H9 (cell line): ENCODE measurements at regions not wholly inside any gene's neighbourhood (a gene's known extent, or its start where the extent isn't known, plus 50 kb on each side); places are given as distances from the start of the nearest gene placed in this dataset.

Experiments used
- DNase-seq: peaks from one replicate; pipeline ENCODE4 v3.0.0-alpha.2; 2017
- H2AFZ ChIP-seq: one replicate; pipeline ENCODE4 v1.6.1; 2013; ENCODE audit warnings: mild to moderate bottlenecking, low read length, control low read depth, moderate library complexity
- H2AK5ac ChIP-seq: 2 replicates; pipeline ENCODE4 v1.6.1; 2013; ENCODE audit warnings: low read length, control low read depth, mixed read lengths; ENCODE audit not compliant: insufficient read length
- H2BK120ac ChIP-seq: one replicate; pipeline ENCODE4 v1.6.1; 2013; ENCODE audit warnings: low read depth, mild to moderate bottlenecking, low read length, control low read depth, inconsistent platforms; ENCODE audit not compliant: poor library complexity, severe bottlenecking
- H2BK12ac ChIP-seq: 2 replicates; pipeline ENCODE4 v1.6.1; 2013; ENCODE audit warnings: low read length, control low read depth, mixed read lengths, low read depth; ENCODE audit not compliant: insufficient read length
- H2BK15ac ChIP-seq: 2 replicates; pipeline ENCODE4 v1.6.1; 2013; ENCODE audit warnings: low read depth, low read length, control low read depth
- H2BK20ac ChIP-seq: one replicate; pipeline ENCODE4 v1.6.1; 2013; ENCODE audit warnings: low read depth, mild to moderate bottlenecking, low read length, control low read depth, inconsistent platforms; ENCODE audit not compliant: poor library complexity, severe bottlenecking
- H2BK5ac ChIP-seq: 2 replicates; pipeline ENCODE4 v1.6.1; 2013; ENCODE audit warnings: low read length, control low read depth, mixed read lengths; ENCODE audit not compliant: insufficient read length
- H3K14ac ChIP-seq: 2 replicates; pipeline ENCODE4 v1.6.1; 2013; ENCODE audit warnings: low read length, control low read depth; ENCODE audit not compliant: insufficient read depth
- H3K18ac ChIP-seq: 2 replicates; pipeline ENCODE4 v1.6.1; 2013; ENCODE audit warnings: low read depth, mild to moderate bottlenecking, mixed read lengths, low read length, control low read depth; ENCODE audit not compliant: insufficient read length
- H3K23ac ChIP-seq: 2 replicates; pipeline ENCODE4 v1.6.1; 2013; ENCODE audit warnings: low read length, control low read depth, mixed read lengths, low read depth; ENCODE audit not compliant: insufficient read length
- H3K23me2 ChIP-seq: 2 replicates; pipeline ENCODE4 v1.6.1; 2013; ENCODE audit warnings: low read depth, mild to moderate bottlenecking, mixed read lengths, low read length, control low read depth; ENCODE audit not compliant: insufficient read length, poor library complexity, severe bottlenecking
- H3K27ac ChIP-seq: 2 replicates; pipeline ENCODE4 v1.5.1; 2013; ENCODE audit warnings: low read length, control low read depth, mixed read lengths, low read depth; ENCODE audit not compliant: insufficient read length
- H3K27me3 ChIP-seq: 2 replicates; pipeline ENCODE4 v1.6.1; 2013; ENCODE audit warnings: low read length, control low read depth, inconsistent platforms; ENCODE audit not compliant: insufficient read depth
- H3K4ac ChIP-seq: 2 replicates; pipeline ENCODE4 v1.6.1; 2013; ENCODE audit warnings: low read depth, mild to moderate bottlenecking, control low read depth, inconsistent platforms, low read length, moderate library complexity
- H3K4me1 ChIP-seq: 2 replicates; pipeline ENCODE4 v1.6.1; 2013; ENCODE audit warnings: low read length, control low read depth, inconsistent platforms; ENCODE audit not compliant: insufficient read depth
- H3K4me2 ChIP-seq: 2 replicates; pipeline ENCODE4 v1.6.1; 2013; ENCODE audit warnings: low read length, control low read depth, mixed read lengths; ENCODE audit not compliant: insufficient read length, insufficient read depth
- H3K56ac ChIP-seq: 2 replicates; pipeline ENCODE4 v1.6.1; 2013; ENCODE audit warnings: low read depth, mild to moderate bottlenecking, mixed read lengths, low read length, control low read depth; ENCODE audit not compliant: insufficient read length
- H3K79me1 ChIP-seq: 2 replicates; pipeline ENCODE4 v1.6.1; 2013; ENCODE audit warnings: low read depth, mild to moderate bottlenecking, moderate library complexity, low read length, control low read depth, inconsistent platforms; ENCODE audit not compliant: insufficient read depth, poor library complexity, severe bottlenecking
- H3K79me2 ChIP-seq: 2 replicates; pipeline ENCODE4 v1.6.1; 2013; ENCODE audit warnings: low read length, control low read depth, inconsistent platforms; ENCODE audit not compliant: insufficient read depth
- H3K9ac ChIP-seq: 2 replicates; pipeline ENCODE4 v1.6.1; 2013; ENCODE audit warnings: low read length, control low read depth, mixed read lengths; ENCODE audit not compliant: insufficient read length; ENCODE audit errors: extremely low read depth
- H3K9me3 ChIP-seq: one replicate; pipeline ENCODE4 v1.6.1; 2013; ENCODE audit warnings: low read depth, low read length, inconsistent platforms; ENCODE audit not compliant: control insufficient read depth
- H3T11ph ChIP-seq: one replicate; pipeline ENCODE4 v1.6.1; 2013; ENCODE audit warnings: mild to moderate bottlenecking, low read length, control low read depth, inconsistent platforms
- H4K20me1 ChIP-seq: one replicate; pipeline ENCODE4 v1.6.1; 2013; ENCODE audit not compliant: control insufficient read depth, insufficient read length, insufficient read depth
- H4K5ac ChIP-seq: 2 replicates; pipeline ENCODE4 v1.6.1; 2013; ENCODE audit warnings: low read depth, mild to moderate bottlenecking, mixed read lengths, low read length, control low read depth; ENCODE audit not compliant: insufficient read length
- H4K8ac ChIP-seq: replicated peaks from 2 replicates; pipeline ENCODE4 v1.6.1; 2013; ENCODE audit warnings: low read length, control low read depth, mixed read lengths, low read depth; ENCODE audit not compliant: insufficient read length
- H4K91ac ChIP-seq: 2 replicates; pipeline ENCODE4 v1.6.1; 2013; ENCODE audit warnings: low read depth, mild to moderate bottlenecking, moderate library complexity, mixed read lengths, low read length, control low read depth; ENCODE audit not compliant: insufficient read length
- H3K27ac Mint-ChIP-seq, 3 experiments: 2 replicates in 2 of 3; 3 replicates in 1 of 3; pipeline ENCODE4 v1.8.0; 2020 to 2021; ENCODE audit warnings: mixed read lengths in 3 of 3, mild to moderate bottlenecking in 1 of 3, moderate library complexity in 1 of 3
- H3K27me3 Mint-ChIP-seq: 2 replicates; pipeline ENCODE4 v1.8.0; 2021; ENCODE audit warnings: low read depth, mild to moderate bottlenecking, moderate library complexity, mixed read lengths
- H3K36me3 Mint-ChIP-seq, 3 experiments: 2 replicates in 2 of 3; 3 replicates in 1 of 3; pipeline ENCODE4 v1.8.0; 2020 to 2021; ENCODE audit warnings: low read depth in 3 of 3, mixed read lengths in 3 of 3; ENCODE audit not compliant: insufficient read depth in 1 of 3
- H3K4me1 Mint-ChIP-seq, 2 experiments: 2 replicates each; pipeline ENCODE4 v1.8.0; 2020; ENCODE audit warnings: mixed read lengths in 2 of 2
- H3K4me3 Mint-ChIP-seq, 2 experiments: 2 replicates in 1 of 2; 3 replicates in 1 of 2; pipeline ENCODE4 v1.8.0; 2020 to 2021; ENCODE audit warnings: mild to moderate bottlenecking in 2 of 2, mixed read lengths in 2 of 2, moderate library complexity in 1 of 2
- H3K9me3 Mint-ChIP-seq, 2 experiments: 2 replicates in 1 of 2; 3 replicates in 1 of 2; pipeline ENCODE4 v1.8.0; 2020; ENCODE audit warnings: mild to moderate bottlenecking in 2 of 2, mixed read lengths in 2 of 2, moderate library complexity in 1 of 2
- WGBS: extraction: QIAGEN DNeasy Blood & Tissue Kit; methylation state at CpG from one replicate; pipeline ENCODE4 v1.1.7; 2013; ENCODE audit warnings: missing lambda C conversion rate, low lambda C conversion rate, mixed read lengths; ENCODE audit not compliant: insufficient read length; ENCODE audit errors: extremely low coverage; 5-methylcytosine and 5-hydroxymethylcytosine counted together
- TF ChIP-seq, protein P1 (sequence below): fragments of 200-600 bp; sonication (generic); conservative IDR thresholded peaks from 3 replicates; pipeline ENCODE4 v1.8.0; 2021; ENCODE audit warnings: antibody characterized with exemption, mild to moderate bottlenecking

DNA sequence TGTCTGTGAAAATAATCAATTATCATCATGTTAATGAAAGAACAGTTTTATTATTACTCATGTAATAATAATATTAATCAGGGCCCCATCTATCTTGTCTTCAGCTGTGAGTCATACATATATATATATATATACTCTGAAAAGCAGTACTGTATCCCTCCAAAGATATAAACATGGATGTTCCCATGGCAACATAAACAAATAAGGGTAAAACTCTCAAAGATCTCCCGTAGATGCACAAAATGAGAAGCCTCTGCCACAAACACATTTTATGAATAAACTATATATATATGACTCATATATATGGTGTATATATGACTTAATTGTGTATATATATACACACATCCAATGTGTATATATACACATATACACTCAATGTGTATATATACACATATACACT lies 163.8 kb upstream of the ARHGEF26 start:
- Histone ChIP-seq H2BK5ac (no peak overlapping the region), H2BK15ac (no peak overlapping the region), H2AK5ac (no peak overlapping the region), H3K9me3 (no peaks in the 10 kb centered on the region), H3T11ph (no peak overlapping the region), H4K8ac (no peak overlapping the region), H3K23ac (no peak overlapping the region), H3K4ac (no peak overlapping the region), H2AFZ (no peak overlapping the region), H3K27ac (no peak overlapping the region), H3K18ac (no peak overlapping the region), H2BK20ac (no peak overlapping the region), H3K14ac (no peak overlapping the region), H3K79me1 (no peaks in the 10 kb centered on the region), H4K20me1 (peaks cover 2% of the 10 kb centered on the region), H2BK12ac (no peak overlapping the region), H3K23me2 (no peaks in the 10 kb centered on the region), H3K79me2 (no peaks in the 10 kb centered on the region), H3K56ac (no peak overlapping the region), H4K91ac (no peak overlapping the region), H2BK120ac (no peak overlapping the region), H3K4me1 (no peaks in the 10 kb centered on the region; the same call in 1 of the 2 replicates), H4K5ac (no peak overlapping the region), H3K4me2 (no peak overlapping the region), H3K9ac (no peak overlapping the region), H3K27me3 (no peaks in the 10 kb centered on the region)
- DNase-seq: no peak
- Mint-ChIP-seq H3K4me1 (peaks cover 15 to 16% of the 10 kb centered on the region in 2 experiments), H3K9me3 (no peaks in the 10 kb centered on the region), H3K27ac (no peak overlapping the region), H3K27me3 (no peaks in the 10 kb centered on the region), H3K4me3 (no peak overlapping the region), H3K36me3 (no peaks in the 10 kb centered on the region)
- TF ChIP-seq, protein P1, sequence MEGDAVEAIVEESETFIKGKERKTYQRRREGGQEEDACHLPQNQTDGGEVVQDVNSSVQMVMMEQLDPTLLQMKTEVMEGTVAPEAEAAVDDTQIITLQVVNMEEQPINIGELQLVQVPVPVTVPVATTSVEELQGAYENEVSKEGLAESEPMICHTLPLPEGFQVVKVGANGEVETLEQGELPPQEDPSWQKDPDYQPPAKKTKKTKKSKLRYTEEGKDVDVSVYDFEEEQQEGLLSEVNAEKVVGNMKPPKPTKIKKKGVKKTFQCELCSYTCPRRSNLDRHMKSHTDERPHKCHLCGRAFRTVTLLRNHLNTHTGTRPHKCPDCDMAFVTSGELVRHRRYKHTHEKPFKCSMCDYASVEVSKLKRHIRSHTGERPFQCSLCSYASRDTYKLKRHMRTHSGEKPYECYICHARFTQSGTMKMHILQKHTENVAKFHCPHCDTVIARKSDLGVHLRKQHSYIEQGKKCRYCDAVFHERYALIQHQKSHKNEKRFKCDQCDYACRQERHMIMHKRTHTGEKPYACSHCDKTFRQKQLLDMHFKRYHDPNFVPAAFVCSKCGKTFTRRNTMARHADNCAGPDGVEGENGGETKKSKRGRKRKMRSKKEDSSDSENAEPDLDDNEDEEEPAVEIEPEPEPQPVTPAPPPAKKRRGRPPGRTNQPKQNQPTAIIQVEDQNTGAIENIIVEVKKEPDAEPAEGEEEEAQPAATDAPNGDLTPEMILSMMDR: no peak
- no CpG with 5 or more reads among the region's 1 CpG for WGBS
